Hepatocyte (in vitro differentiated cells): ENCODE measurements at regions not wholly inside any gene's neighbourhood (a gene's known extent, or its start where the extent isn't known, plus 50 kb on each side); places are given as distances from the start of the nearest gene placed in this dataset.
A peak's percentile ranks its signal among the peaks of the same experiment; 100 is the strongest.

ENCODE experiments used
- DNase-seq: peaks from one replicate; pipeline ENCODE4 v3.0.0-alpha.2; 2016; ENCODE audit warnings: low spot score
- H2AFZ ChIP-seq: fragments of 200-600 bp; sonication (generic); 2 replicates; pipeline ENCODE4 v1.6.0; 2016; ENCODE audit warnings: antibody characterized with exemption, mild to moderate bottlenecking
- H3K27ac ChIP-seq: fragments of 200-600 bp; sonication (generic); 2 replicates; pipeline ENCODE4 v1.5.1; 2016; ENCODE audit warnings: mild to moderate bottlenecking
- H3K27me3 ChIP-seq: fragments of 200-600 bp; sonication (generic); 2 replicates; pipeline ENCODE4 v1.6.1; 2016
- H3K36me3 ChIP-seq: fragments of 200-600 bp; sonication (generic); replicated peaks from 2 replicates; pipeline ENCODE4 v1.5.1; 2016; ENCODE audit warnings: low read depth; ENCODE audit not compliant: insufficient read depth
- H3K4me1 ChIP-seq: fragments of 200-600 bp; sonication (generic); 2 replicates; pipeline ENCODE4 v1.5.1; 2016; ENCODE audit warnings: mild to moderate bottlenecking, moderate library complexity; ENCODE audit not compliant: insufficient read depth
- H3K4me2 ChIP-seq: fragments of 200-600 bp; sonication (generic); 2 replicates; pipeline ENCODE4 v1.6.0; 2016
- H3K4me3 ChIP-seq: fragments of 200-600 bp; sonication (generic); 2 replicates; pipeline ENCODE4 v1.5.1; 2016; ENCODE audit warnings: mild to moderate bottlenecking
- H3K79me2 ChIP-seq: fragments of 200-600 bp; sonication (generic); 2 replicates; pipeline ENCODE4 v1.6.0; 2017; ENCODE audit warnings: mild to moderate bottlenecking
- H3K9me2 ChIP-seq: fragments of 200-600 bp; sonication (generic); replicated peaks from 2 replicates; pipeline ENCODE4 v1.6.0; 2017; ENCODE audit warnings: mild to moderate bottlenecking; ENCODE audit not compliant: insufficient read depth
- H3K9me3 ChIP-seq: fragments of 200-600 bp; sonication (generic); 2 replicates; pipeline ENCODE4 v1.5.1; 2016; ENCODE audit warnings: low read depth, mild to moderate bottlenecking
- H4K20me1 ChIP-seq: fragments of 200-600 bp; sonication (generic); 2 replicates; pipeline ENCODE4 v1.6.0; 2016; ENCODE audit warnings: mild to moderate bottlenecking; ENCODE audit not compliant: insufficient read depth, poor library complexity, severe bottlenecking
- CTCF ChIP-seq: fragments of 200-600 bp; sonication (generic); IDR thresholded peaks from 2 replicates; pipeline ENCODE4 v1.5.1; 2016; ENCODE audit warnings: antibody characterized with exemption, mild to moderate bottlenecking; ENCODE audit not compliant: poor library complexity
- EZH2 ChIP-seq: fragments of 200-600 bp; sonication (generic); IDR thresholded peaks from 2 replicates; pipeline ENCODE4 v1.6.1; 2016; ENCODE audit warnings: antibody characterized with exemption, mild to moderate bottlenecking, borderline replicate concordance
- EZH2phosphoT487 ChIP-seq: fragments of 200-600 bp; sonication (generic); IDR thresholded peaks from one replicate; pipeline ENCODE4 v1.6.1; 2018; ENCODE audit warnings: antibody characterized with exemption, mild to moderate bottlenecking, low read depth, moderate library complexity; ENCODE audit not compliant: unreplicated experiment, severe bottlenecking
- WGBS: methylation state at CpG from one replicate; pipeline ENCODE4 v1.1.6; 2016; ENCODE audit warnings: low lambda C conversion rate; ENCODE audit errors: missing lambda C conversion rate; 5-methylcytosine and 5-hydroxymethylcytosine counted together

- Histone ChIP-seq H2AFZ (peak overlapping the region; percentile 18), H4K20me1 (no peaks in the 10 kb centered on the region), H3K4me2 (peak overlapping the region; percentile 51), H3K9me3 (no peaks in the 10 kb centered on the region), H3K79me2 (no peaks in the 10 kb centered on the region), H3K4me1 (peaks cover 22% of the 10 kb centered on the region), H3K27me3 (no peaks in the 10 kb centered on the region), H3K9me2 (no peaks in the 10 kb centered on the region), H3K4me3 (no peak overlapping the region), H3K36me3 (no peaks in the 10 kb centered on the region), H3K27ac (peak overlapping the region; percentile 72)
- no peak for TF ChIP-seq CTCF
- no peak for TF ChIP-seq EZH2phosphoT487
- TF ChIP-seq EZH2: no peak
- WGBS: 19% methylated on average over 4 of the region's 4 CpGs
- DNase-seq: no peak
Measured at GRCh38 chr5:123874600-123875201, 362.7 kb downstream of the CSNK1G3 start.

- H3K9me3 ChIP-seq: no peaks in the 10 kb centered on the region
- 75% methylated on average over 2 of the region's 2 CpGs for WGBS
- no peaks in the 10 kb centered on the region for H3K79me2 ChIP-seq
- no peak for DNase-seq
- H3K4me1 ChIP-seq: peaks cover 22% of the 10 kb centered on the region
- no peak overlapping the region for H3K4me2 ChIP-seq
- H2AFZ ChIP-seq: no peak overlapping the region
- H3K27ac ChIP-seq: no peak overlapping the region
- H4K20me1 ChIP-seq: no peaks in the 10 kb centered on the region
- no peaks in the 10 kb centered on the region for H3K36me3 ChIP-seq
- no peaks in the 10 kb centered on the region for H3K9me2 ChIP-seq
- H3K4me3 ChIP-seq: no peak overlapping the region
- TF ChIP-seq EZH2phosphoT487 (no peak), CTCF (no peak), EZH2 (no peak)
- no peaks in the 10 kb centered on the region for H3K27me3 ChIP-seq
Measured at GRCh38 chr5:123873846-123874245, 361.9 kb downstream of the CSNK1G3 start.

GRCh38 chr5:123871373-123871772 lies 359.4 kb downstream of the CSNK1G3 start:
- DNase-seq: no peak
- H4K20me1 ChIP-seq: no peaks in the 10 kb centered on the region
- no peaks in the 10 kb centered on the region for H3K9me2 ChIP-seq
- H2AFZ ChIP-seq: no peak overlapping the region
- H3K4me1 ChIP-seq: peaks cover 26% of the 10 kb centered on the region
- H3K9me3 ChIP-seq: no peaks in the 10 kb centered on the region
- H3K4me2 ChIP-seq: no peak overlapping the region
- H3K79me2 ChIP-seq: no peaks in the 10 kb centered on the region
- 93% methylated on average over 1 of the region's 1 CpG for WGBS
- no peak for TF ChIP-seq CTCF
- no peak overlapping the region for H3K4me3 ChIP-seq
- no peaks in the 10 kb centered on the region for H3K36me3 ChIP-seq
- H3K27ac ChIP-seq: no peak overlapping the region
- no peaks in the 10 kb centered on the region for H3K27me3 ChIP-seq

- Histone ChIP-seq H3K27ac (peak overlapping the region; percentile 2), H3K4me3 (no peak overlapping the region), H3K79me2 (no peaks in the 10 kb centered on the region), H3K9me3 (no peaks in the 10 kb centered on the region), H3K4me1 (peaks cover 6% of the 10 kb centered on the region), H4K20me1 (no peaks in the 10 kb centered on the region), H3K36me3 (no peaks in the 10 kb centered on the region), H3K4me2 (no peak overlapping the region), H3K27me3 (no peaks in the 10 kb centered on the region), H2AFZ (no peak overlapping the region), H3K9me2 (no peaks in the 10 kb centered on the region)
- 71% methylated on average over 4 of the region's 4 CpGs for WGBS
- DNase-seq: no peak
- TF ChIP-seq CTCF (no peak), EZH2 (no peak), EZH2phosphoT487 (no peak)
Measured at GRCh38 chr5:123868881-123869280, 356.9 kb downstream of the CSNK1G3 start.
